ENCODE measurements at regions not wholly inside any gene's neighbourhood (a gene's known extent, or its start where the extent isn't known, plus 50 kb on each side); places are given as distances from the start of the nearest gene placed in this dataset.

GRCh38 chr20:24212494-24212893 lies 223.9 kb upstream of the GGTLC1 start:
- Histone ChIP-seq H3K27me3 (ENCODE audit: control insufficient read depth in 3 of 3, insufficient read depth in 3 of 3, low read length in 3 of 3) (no peaks in the 10 kb centered on the region), H3K27ac (ENCODE audit: low read depth in 1 of 3, low read length in 2 of 3) (no peak overlapping the region), H3K4me1 (ENCODE audit: control insufficient read depth in 3 of 3, insufficient read depth in 2 of 3, low read depth in 1 of 3, low read length in 2 of 3) (peaks cover 0 to 11% (median 0%) of the 10 kb centered on the region in 3 donors), H3K9me3 (ENCODE audit: control insufficient read depth in 2 of 2, insufficient read depth in 1 of 2, low read depth in 1 of 2, low read length in 1 of 2) (peaks cover 0 to 4% of the 10 kb centered on the region in 2 donors), H3K36me3 (ENCODE audit: control insufficient read depth in 3 of 3, insufficient read depth in 2 of 3, low read depth in 1 of 3, low read length in 3 of 3) (no peaks in the 10 kb centered on the region), H3K4me3 (ENCODE audit: low read depth in 1 of 3, low read length in 3 of 3) (no peak overlapping the region)
- WGBS, 3 donors = 39 to 55% (median 43%) methylated on average over 10 of the region's 10 CpGs
- no peak for FAIRE-seq
- DNase-seq = no peak

GRCh38 chr20:24211972-24212371 lies 223.4 kb upstream of the GGTLC1 start:
- DNase-seq = no peak
- no peaks in the 10 kb centered on the region for H3K36me3 ChIP-seq (ENCODE audit: control insufficient read depth in 3 of 3, insufficient read depth in 2 of 3, low read depth in 1 of 3, low read length in 3 of 3)

DNA sequence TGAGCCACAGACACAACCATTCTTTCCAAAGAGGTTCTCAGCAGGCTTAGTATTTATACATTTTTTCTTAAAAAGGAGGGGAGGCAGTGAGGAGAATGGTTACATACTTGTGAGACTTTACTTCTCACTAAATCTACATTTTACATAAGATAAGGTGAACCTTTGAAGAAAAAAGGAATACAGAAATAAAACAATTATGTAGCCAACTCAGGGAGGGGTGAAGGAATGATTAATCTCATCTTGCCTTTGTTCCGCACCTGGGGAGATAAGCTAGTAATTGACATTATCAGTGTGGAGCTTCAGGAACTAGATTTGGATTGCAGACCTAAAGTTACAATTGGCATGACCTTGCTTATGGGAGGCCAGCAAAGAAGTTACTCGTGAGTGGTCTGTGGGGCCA lies 221.8 kb upstream of the GGTLC1 start:
- no peak for FAIRE-seq
- no peak for DNase-seq

More at GRCh38 chr20:24211972-24212371, 223.4 kb upstream of the GGTLC1 start:
- Histone ChIP-seq H3K4me3 (ENCODE audit: low read depth in 1 of 3, low read length in 3 of 3) (no peak overlapping the region), H3K27me3 (ENCODE audit: control insufficient read depth in 3 of 3, insufficient read depth in 3 of 3, low read length in 3 of 3) (no peaks in the 10 kb centered on the region), H3K4me1 (ENCODE audit: control insufficient read depth in 3 of 3, insufficient read depth in 2 of 3, low read depth in 1 of 3, low read length in 2 of 3) (peaks cover 0 to 15% (median 0%) of the 10 kb centered on the region in 3 donors), H3K9me3 (ENCODE audit: control insufficient read depth in 2 of 2, insufficient read depth in 1 of 2, low read depth in 1 of 2, low read length in 1 of 2) (peaks cover 0 to 4% of the 10 kb centered on the region in 2 donors), H3K27ac (ENCODE audit: low read depth in 1 of 3, low read length in 2 of 3) (no peak overlapping the region)
- FAIRE-seq = no peak

DNA sequence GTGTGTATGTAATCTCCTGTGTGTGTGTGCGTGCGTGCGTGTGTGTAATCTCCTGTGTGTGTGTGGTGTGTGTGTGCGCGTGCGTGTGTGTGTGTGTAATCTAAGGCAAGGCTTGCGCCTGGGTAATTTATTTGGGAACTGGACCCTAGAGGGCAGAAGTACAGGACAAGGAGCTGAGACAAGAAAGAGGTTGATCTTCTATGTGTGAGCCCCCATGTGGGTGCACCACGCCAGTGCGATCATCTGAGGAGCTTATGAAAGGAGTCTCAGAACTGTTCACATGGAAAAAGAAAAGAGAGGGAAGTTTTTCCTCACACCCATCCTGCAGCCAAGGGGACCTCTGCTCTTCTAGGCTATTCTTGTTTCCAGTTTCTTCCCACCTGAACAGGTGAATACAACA lies 220.1 kb upstream of the GGTLC1 start:
- Histone ChIP-seq H3K27ac (ENCODE audit: low read depth in 1 of 3, low read length in 2 of 3) (no peak overlapping the region), H3K4me1 (ENCODE audit: control insufficient read depth in 3 of 3, insufficient read depth in 2 of 3, low read depth in 1 of 3, low read length in 2 of 3) (peaks cover 0 to 17% (median 0%) of the 10 kb centered on the region in 3 donors), H3K4me3 (ENCODE audit: low read depth in 1 of 3, low read length in 3 of 3) (no peak overlapping the region), H3K9me3 (ENCODE audit: control insufficient read depth in 2 of 2, insufficient read depth in 1 of 2, low read depth in 1 of 2, low read length in 1 of 2) (peaks cover 0 to 4% of the 10 kb centered on the region in 2 donors), H3K36me3 (ENCODE audit: control insufficient read depth in 3 of 3, insufficient read depth in 2 of 3, low read depth in 1 of 3, low read length in 3 of 3) (no peaks in the 10 kb centered on the region), H3K27me3 (ENCODE audit: control insufficient read depth in 3 of 3, insufficient read depth in 3 of 3, low read length in 3 of 3) (no peaks in the 10 kb centered on the region)
- 87 to 94% (median 92%) methylated on average over 9 of the region's 9 CpGs for WGBS, 3 donors
- FAIRE-seq (no peak), DNase-seq (no peak)

More for the DNA sequence above, 221.8 kb upstream of the GGTLC1 start:
- Histone ChIP-seq H3K4me1 (ENCODE audit: control insufficient read depth in 3 of 3, insufficient read depth in 2 of 3, low read depth in 1 of 3, low read length in 2 of 3) (peaks cover 0 to 21% (median 0%) of the 10 kb centered on the region in 3 donors), H3K4me3 (ENCODE audit: low read depth in 1 of 3, low read length in 3 of 3) (no peak overlapping the region), H3K27ac (ENCODE audit: low read depth in 1 of 3, low read length in 2 of 3) (no peak overlapping the region), H3K27me3 (ENCODE audit: control insufficient read depth in 3 of 3, insufficient read depth in 3 of 3, low read length in 3 of 3) (no peaks in the 10 kb centered on the region), H3K9me3 (ENCODE audit: control insufficient read depth in 2 of 2, insufficient read depth in 1 of 2, low read depth in 1 of 2, low read length in 1 of 2) (peaks cover 0 to 4% of the 10 kb centered on the region in 2 donors), H3K36me3 (ENCODE audit: control insufficient read depth in 3 of 3, insufficient read depth in 2 of 3, low read depth in 1 of 3, low read length in 3 of 3) (no peaks in the 10 kb centered on the region)
- 11 to 59% (median 37%) methylated on average over 2 of the region's 2 CpGs for WGBS, 3 donors

- no peak overlapping the region for H3K4me3 ChIP-seq (ENCODE audit: low read depth in 1 of 3, low read length in 3 of 3)
- WGBS, 3 donors = 89 to 91% (median 89%) methylated on average over 25 to 26 of the region's 26 CpGs
- H3K4me1 ChIP-seq (ENCODE audit: control insufficient read depth in 3 of 3, insufficient read depth in 2 of 3, low read depth in 1 of 3, low read length in 2 of 3) = peaks cover 0 to 17% (median 0%) of the 10 kb centered on the region in 3 donors
- H3K36me3 ChIP-seq (ENCODE audit: control insufficient read depth in 3 of 3, insufficient read depth in 2 of 3, low read depth in 1 of 3, low read length in 3 of 3) = no peaks in the 10 kb centered on the region
- H3K27me3 ChIP-seq (ENCODE audit: control insufficient read depth in 3 of 3, insufficient read depth in 3 of 3, low read length in 3 of 3) = no peaks in the 10 kb centered on the region
- H3K9me3 ChIP-seq (ENCODE audit: control insufficient read depth in 2 of 2, insufficient read depth in 1 of 2, low read depth in 1 of 2, low read length in 1 of 2) = peaks cover 0 to 4% of the 10 kb centered on the region in 2 donors
- FAIRE-seq (no peak), DNase-seq (no peak)
- H3K27ac ChIP-seq (ENCODE audit: low read depth in 1 of 3, low read length in 2 of 3) = no peak overlapping the region
These were observed 219.3 kb upstream of the GGTLC1 start for GRCh38 chr20:24207803-24208300.

DNA sequence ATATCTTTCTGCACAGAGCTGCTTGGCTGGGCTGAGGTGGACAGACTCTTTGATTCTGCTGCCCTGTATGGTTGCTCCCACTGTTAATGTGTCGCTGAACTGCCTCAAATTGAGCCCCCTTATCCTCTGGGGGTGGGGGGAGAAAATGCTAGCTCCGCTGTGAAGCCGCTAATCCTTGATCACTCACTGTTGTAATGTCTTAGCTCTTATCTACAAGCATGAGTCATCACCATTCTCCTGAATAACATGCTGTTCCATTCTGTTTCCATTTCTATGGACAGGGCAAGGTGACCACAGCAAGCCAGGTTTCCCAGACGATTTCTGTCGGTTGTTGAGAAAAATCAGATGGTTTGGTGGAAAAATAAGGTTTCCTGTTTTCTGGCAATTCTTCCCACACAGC lies 218.4 kb upstream of the GGTLC1 start:
- 7 to 52% (median 39%) methylated on average over 5 of the region's 5 CpGs for WGBS, 3 donors
- H3K36me3 ChIP-seq (ENCODE audit: control insufficient read depth in 3 of 3, insufficient read depth in 2 of 3, low read depth in 1 of 3, low read length in 3 of 3) = no peaks in the 10 kb centered on the region
- no peak overlapping the region for H3K4me3 ChIP-seq (ENCODE audit: low read depth in 1 of 3, low read length in 3 of 3)
- no peaks in the 10 kb centered on the region for H3K27me3 ChIP-seq (ENCODE audit: control insufficient read depth in 3 of 3, insufficient read depth in 3 of 3, low read length in 3 of 3)
- DNase-seq (peak in 1 of 2 donors; percentile 49), FAIRE-seq (no peak)
- peaks cover 0 to 4% of the 10 kb centered on the region in 2 donors for H3K9me3 ChIP-seq (ENCODE audit: control insufficient read depth in 2 of 2, insufficient read depth in 1 of 2, low read depth in 1 of 2, low read length in 1 of 2)
- peaks cover 0 to 17% (median 0%) of the 10 kb centered on the region in 3 donors for H3K4me1 ChIP-seq (ENCODE audit: control insufficient read depth in 3 of 3, insufficient read depth in 2 of 3, low read depth in 1 of 3, low read length in 2 of 3)
- no peak overlapping the region for H3K27ac ChIP-seq (ENCODE audit: low read depth in 1 of 3, low read length in 2 of 3)

DNA sequence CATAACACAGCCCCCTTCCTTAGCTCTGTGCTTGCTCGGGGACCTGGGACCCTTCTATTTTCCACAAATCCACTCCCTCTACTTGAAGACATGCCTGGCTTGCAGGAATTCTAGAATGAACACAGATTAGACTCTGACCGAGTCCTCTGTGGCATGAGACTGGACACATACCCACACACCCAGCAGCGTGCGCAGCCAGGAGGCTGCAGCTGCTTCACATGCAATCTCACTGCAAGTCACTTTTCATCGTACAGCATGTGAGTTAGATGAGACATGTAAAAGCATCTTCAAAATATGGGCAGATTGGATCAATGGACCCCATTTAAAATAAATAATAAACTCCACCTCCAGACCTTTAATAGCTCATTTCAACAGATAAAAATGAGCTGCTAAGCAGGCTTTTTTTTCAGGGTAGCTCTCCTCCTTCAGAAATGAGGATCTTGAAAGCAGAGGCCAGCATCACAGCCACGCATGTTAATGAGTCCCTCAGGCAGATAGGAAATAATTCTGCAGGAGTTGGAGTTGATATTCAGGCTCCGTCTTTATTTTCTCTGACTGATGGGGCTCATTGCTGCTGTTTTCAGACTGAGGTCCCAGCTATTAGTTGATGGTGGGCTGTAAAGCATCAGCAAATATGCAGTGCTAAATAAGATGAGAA lies 215.1 kb upstream of the GGTLC1 start:
- Histone ChIP-seq H3K27ac (ENCODE audit: low read depth in 1 of 3, low read length in 2 of 3) (no peak overlapping the region), H3K4me3 (ENCODE audit: low read depth in 1 of 3, low read length in 3 of 3) (no peak overlapping the region), H3K27me3 (ENCODE audit: control insufficient read depth in 3 of 3, insufficient read depth in 3 of 3, low read length in 3 of 3) (no peaks in the 10 kb centered on the region), H3K36me3 (ENCODE audit: control insufficient read depth in 3 of 3, insufficient read depth in 2 of 3, low read depth in 1 of 3, low read length in 3 of 3) (no peaks in the 10 kb centered on the region), H3K9me3 (ENCODE audit: control insufficient read depth in 2 of 2, insufficient read depth in 1 of 2, low read depth in 1 of 2, low read length in 1 of 2) (no peaks in the 10 kb centered on the region), H3K4me1 (ENCODE audit: control insufficient read depth in 3 of 3, insufficient read depth in 2 of 3, low read depth in 1 of 3, low read length in 2 of 3) (peaks cover 0 to 9% (median 0%) of the 10 kb centered on the region in 3 donors)
- FAIRE-seq (no peak), DNase-seq (no peak)
- 80 to 88% (median 85%) methylated on average over 7 of the region's 7 CpGs for WGBS, 3 donors

- FAIRE-seq = no peak
- no peaks in the 10 kb centered on the region for H3K27me3 ChIP-seq (ENCODE audit: control insufficient read depth in 3 of 3, insufficient read depth in 3 of 3, low read length in 3 of 3)
- no peaks in the 10 kb centered on the region for H3K4me1 ChIP-seq (ENCODE audit: control insufficient read depth in 3 of 3, insufficient read depth in 2 of 3, low read depth in 1 of 3, low read length in 2 of 3)
- no peaks in the 10 kb centered on the region for H3K36me3 ChIP-seq (ENCODE audit: control insufficient read depth in 3 of 3, insufficient read depth in 2 of 3, low read depth in 1 of 3, low read length in 3 of 3)
- WGBS, 3 donors = 71 to 74% (median 73%) methylated on average over 6 of the region's 6 CpGs
- H3K4me3 ChIP-seq (ENCODE audit: low read depth in 1 of 3, low read length in 3 of 3) = no peak overlapping the region
- no peak overlapping the region for H3K27ac ChIP-seq (ENCODE audit: low read depth in 1 of 3, low read length in 2 of 3)
- no peaks in the 10 kb centered on the region for H3K9me3 ChIP-seq (ENCODE audit: control insufficient read depth in 2 of 2, insufficient read depth in 1 of 2, low read depth in 1 of 2, low read length in 1 of 2)
- no peak for DNase-seq
These were observed 210.9 kb upstream of the GGTLC1 start for GRCh38 chr20:24199501-24199900.

DNA sequence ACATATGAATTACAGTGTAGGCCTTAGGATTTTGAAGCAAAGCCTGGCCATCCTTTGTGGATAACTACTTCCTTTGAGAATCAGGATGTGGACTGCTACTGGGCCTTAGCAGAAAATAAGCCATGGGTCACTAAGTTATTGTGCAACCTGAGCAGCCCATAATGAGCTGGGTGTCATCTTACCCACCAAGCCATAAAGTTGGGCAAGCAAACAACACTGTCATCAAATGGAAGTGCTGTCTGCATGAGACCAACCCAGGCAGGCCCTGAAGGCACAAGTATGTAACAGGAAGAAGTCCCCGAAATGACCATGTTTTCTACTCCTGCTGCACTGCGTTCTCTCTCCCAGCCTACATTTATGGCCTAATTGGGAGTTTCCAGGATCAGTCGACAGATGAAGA lies 205.6 kb upstream of the GGTLC1 start:
- Histone ChIP-seq H3K27ac (ENCODE audit: low read depth in 1 of 3, low read length in 2 of 3) (no peak overlapping the region), H3K4me3 (ENCODE audit: low read depth in 1 of 3, low read length in 3 of 3) (no peak overlapping the region)

More for the DNA sequence above, 205.6 kb upstream of the GGTLC1 start:
- Histone ChIP-seq H3K27me3 (ENCODE audit: control insufficient read depth in 3 of 3, insufficient read depth in 3 of 3, low read length in 3 of 3) (no peaks in the 10 kb centered on the region), H3K4me1 (ENCODE audit: control insufficient read depth in 3 of 3, insufficient read depth in 2 of 3, low read depth in 1 of 3, low read length in 2 of 3) (no peaks in the 10 kb centered on the region), H3K9me3 (ENCODE audit: control insufficient read depth in 2 of 2, insufficient read depth in 1 of 2, low read depth in 1 of 2, low read length in 1 of 2) (no peaks in the 10 kb centered on the region), H3K36me3 (ENCODE audit: control insufficient read depth in 3 of 3, insufficient read depth in 2 of 3, low read depth in 1 of 3, low read length in 3 of 3) (no peaks in the 10 kb centered on the region)
- peak in 1 of 2 donors; percentile 60 for DNase-seq
- 86 to 96% (median 90%) methylated on average over 3 of the region's 3 CpGs for WGBS, 3 donors
- no peak for FAIRE-seq
